ENCODE measurements at regions not wholly inside any gene's neighbourhood (a gene's known extent, or its start where the extent isn't known, plus 50 kb on each side); places are given as distances from the start of the nearest gene placed in this dataset.

DNA sequence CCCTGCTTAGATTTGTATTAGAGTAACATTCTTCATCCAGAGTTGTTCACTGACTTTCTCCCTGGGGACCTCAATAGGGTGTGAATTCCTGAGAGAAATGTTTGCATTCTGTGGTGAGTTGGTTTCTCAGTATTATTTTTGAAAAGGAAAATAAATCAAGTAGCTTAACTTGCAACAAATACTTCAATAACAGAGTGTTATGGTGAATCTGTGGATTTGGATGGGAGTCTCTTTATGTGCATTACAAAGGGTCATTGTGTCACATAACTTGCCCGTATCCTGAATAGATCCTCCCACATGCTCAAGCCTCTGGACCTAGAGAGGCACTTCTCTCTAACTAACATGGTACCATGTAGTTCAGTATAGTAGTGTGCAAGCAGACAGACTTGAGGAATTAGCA is 68.4 kb upstream of the IPO9 start:
- TF ChIP-seq, protein P1, sequence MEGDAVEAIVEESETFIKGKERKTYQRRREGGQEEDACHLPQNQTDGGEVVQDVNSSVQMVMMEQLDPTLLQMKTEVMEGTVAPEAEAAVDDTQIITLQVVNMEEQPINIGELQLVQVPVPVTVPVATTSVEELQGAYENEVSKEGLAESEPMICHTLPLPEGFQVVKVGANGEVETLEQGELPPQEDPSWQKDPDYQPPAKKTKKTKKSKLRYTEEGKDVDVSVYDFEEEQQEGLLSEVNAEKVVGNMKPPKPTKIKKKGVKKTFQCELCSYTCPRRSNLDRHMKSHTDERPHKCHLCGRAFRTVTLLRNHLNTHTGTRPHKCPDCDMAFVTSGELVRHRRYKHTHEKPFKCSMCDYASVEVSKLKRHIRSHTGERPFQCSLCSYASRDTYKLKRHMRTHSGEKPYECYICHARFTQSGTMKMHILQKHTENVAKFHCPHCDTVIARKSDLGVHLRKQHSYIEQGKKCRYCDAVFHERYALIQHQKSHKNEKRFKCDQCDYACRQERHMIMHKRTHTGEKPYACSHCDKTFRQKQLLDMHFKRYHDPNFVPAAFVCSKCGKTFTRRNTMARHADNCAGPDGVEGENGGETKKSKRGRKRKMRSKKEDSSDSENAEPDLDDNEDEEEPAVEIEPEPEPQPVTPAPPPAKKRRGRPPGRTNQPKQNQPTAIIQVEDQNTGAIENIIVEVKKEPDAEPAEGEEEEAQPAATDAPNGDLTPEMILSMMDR (IDR thresholded peaks at IDR 0.05), result no peak
- no peak for TF ChIP-seq POLR2A (IDR thresholded peaks at IDR 0.05)
